ENCODE measurements at regions not wholly inside any gene's neighbourhood (a gene's known extent, or its start where the extent isn't known, plus 50 kb on each side); places are given as distances from the start of the nearest gene placed in this dataset.
A peak's percentile ranks its signal among the peaks of the same experiment; 100 is the strongest.

GRCh38 chr9:134575901-134576176, 65.8 kb upstream of the COL5A1 start:
- H3K4me3 ChIP-seq = no peak overlapping the region
- intact Hi-C loops (cut with DNase I) = no loop called here

GRCh38 chr9:134585021-134585561, 56.5 kb upstream of the COL5A1 start:
- no peak overlapping the region for H3K4me3 ChIP-seq
- no peaks in the 10 kb centered on the region for H3K27me3 ChIP-seq
- DNase-seq = peak in 1 of 5 donors; percentile 25
- no peaks in the 10 kb centered on the region for H3K9me3 ChIP-seq
- H3K4me1 ChIP-seq (ENCODE audit: insufficient read depth) = no peaks in the 10 kb centered on the region
- no peak for TF ChIP-seq CTCF (IDR thresholded peaks at IDR 0.05)
- TF ChIP-seq EP300 (IDR thresholded peaks at IDR 0.05) = no peak
- TF ChIP-seq POLR2A (IDR thresholded peaks at IDR 0.05) = no peak
- no peak overlapping the region for H3K27ac ChIP-seq
- WGBS, 3 donors = 64 to 71% (median 66%) methylated on average over 18 of the region's 18 CpGs
- H3K36me3 ChIP-seq = no peaks in the 10 kb centered on the region
- intact Hi-C loops (cut with DNase I) = no loop called here

More at GRCh38 chr9:134575901-134576176, 65.8 kb upstream of the COL5A1 start:
- Histone ChIP-seq H3K4me1 (ENCODE audit: insufficient read depth) (no peaks in the 10 kb centered on the region), H3K36me3 (no peaks in the 10 kb centered on the region), H3K9me3 (no peaks in the 10 kb centered on the region), H3K27ac (no peak overlapping the region), H3K27me3 (no peaks in the 10 kb centered on the region)
- DNase-seq = no peak
- no peak for TF ChIP-seq POLR2A (IDR thresholded peaks at IDR 0.05)
- TF ChIP-seq EP300 (IDR thresholded peaks at IDR 0.05) = no peak
- no peak for TF ChIP-seq CTCF (IDR thresholded peaks at IDR 0.05)
- WGBS, 3 donors = 65 to 69% (median 66%) methylated on average over 3 of the region's 3 CpGs

- WGBS, 3 donors = 81 to 82% (median 81%) methylated on average over 28 of the region's 28 CpGs
- no peak overlapping the region for H3K4me3 ChIP-seq
Measured at GRCh38 chr9:134585746-134586706, 55.6 kb upstream of the COL5A1 start.

GRCh38 chr9:134589748-134590147, 51.9 kb upstream of the COL5A1 start:
- no peaks in the 10 kb centered on the region for H3K4me1 ChIP-seq (ENCODE audit: insufficient read depth)
- WGBS, 3 donors = 76 to 87% (median 79%) methylated on average over 7 of the region's 7 CpGs
- H3K9me3 ChIP-seq = no peaks in the 10 kb centered on the region
- H3K27ac ChIP-seq = no peak overlapping the region
- TF ChIP-seq POLR2A (IDR thresholded peaks at IDR 0.05) (no peak), CTCF (IDR thresholded peaks at IDR 0.05) (no peak), EP300 (IDR thresholded peaks at IDR 0.05) (no peak)
- H3K36me3 ChIP-seq = no peaks in the 10 kb centered on the region
- H3K4me3 ChIP-seq = no peak overlapping the region
- intact Hi-C loops (cut with DNase I) = no loop called here
- H3K27me3 ChIP-seq = no peaks in the 10 kb centered on the region
- no peak for DNase-seq

More at GRCh38 chr9:134585746-134586706, 55.6 kb upstream of the COL5A1 start:
- H3K27ac ChIP-seq = no peak overlapping the region
- no peaks in the 10 kb centered on the region for H3K4me1 ChIP-seq (ENCODE audit: insufficient read depth)
- no peak for TF ChIP-seq EP300 (IDR thresholded peaks at IDR 0.05)
- TF ChIP-seq POLR2A (IDR thresholded peaks at IDR 0.05) = no peak
- no peak for TF ChIP-seq CTCF (IDR thresholded peaks at IDR 0.05)
- H3K9me3 ChIP-seq = no peaks in the 10 kb centered on the region
- H3K27me3 ChIP-seq = no peaks in the 10 kb centered on the region
- peak in 1 of 5 donors; percentile 14 for DNase-seq
- no peaks in the 10 kb centered on the region for H3K36me3 ChIP-seq
- intact Hi-C loops (cut with DNase I) = no loop called here

Data from ovary (tissue), 7 donors.